A549 (cell line): ENCODE measurements at regions not wholly inside any gene's neighbourhood (a gene's known extent, or its start where the extent isn't known, plus 50 kb on each side); places are given as distances from the start of the nearest gene placed in this dataset.

Source experiments
- CHD2 ChIP-seq: fragments of 150-350 bp; IDR thresholded peaks from 2 replicates; pipeline ENCODE4 v1.6.1; 2014; ENCODE audit warnings: low read length; ENCODE audit not compliant: partially characterized antibody
- CTCF ChIP-seq: fragments of >200 bp; sonication (Bioruptor Twin); formaldehyde crosslinking; IDR thresholded peaks from 3 replicates; pipeline ENCODE4 v1.5.1; 2016
- EP300 ChIP-seq, 2 experiments: fragments of >200 bp; sonication (Bioruptor Twin); formaldehyde crosslinking; IDR thresholded peaks; 2 replicates in 1 of 2; 3 replicates in 1 of 2; pipeline ENCODE4 v1.6.1; 2016 to 2017
- REST ChIP-seq: fragments of 200-600 bp; sonication (generic); IDR thresholded peaks from 2 replicates; pipeline ENCODE4 v1.6.1; 2016; ENCODE audit warnings: antibody characterized with exemption, mild to moderate bottlenecking, moderate library complexity
- USF2 ChIP-seq: fragments of 450-650 bp; IDR thresholded peaks from 2 replicates; pipeline ENCODE4 v1.6.1; 2014; ENCODE audit warnings: antibody characterized with exemption

GRCh38 chr4:184929476-184929875 lies 88.8 kb upstream of the HELT start:
- no peak for TF ChIP-seq USF2
- TF ChIP-seq CTCF: no peak
- TF ChIP-seq CHD2: no peak
- TF ChIP-seq REST: no peak
- TF ChIP-seq EP300 (IDR thresholded peaks at IDR 0.05): no peak
